ENCODE measurements at regions not wholly inside any gene's neighbourhood (a gene's known extent, or its start where the extent isn't known, plus 50 kb on each side); places are given as distances from the start of the nearest gene placed in this dataset.
"Not testable (repeated sequence)": the region's sequence is repeated elsewhere in the genome, so short reads cannot be mapped to it uniquely, and the experiment has no call there.

GRCh38 chr5:88092958-88093605 lies 175.6 kb downstream of the TMEM161B start:
- DNase-seq = no peak

GRCh38 chr5:88092358-88092757 lies 176.3 kb downstream of the TMEM161B start:
- DNase-seq = no peak

DNA sequence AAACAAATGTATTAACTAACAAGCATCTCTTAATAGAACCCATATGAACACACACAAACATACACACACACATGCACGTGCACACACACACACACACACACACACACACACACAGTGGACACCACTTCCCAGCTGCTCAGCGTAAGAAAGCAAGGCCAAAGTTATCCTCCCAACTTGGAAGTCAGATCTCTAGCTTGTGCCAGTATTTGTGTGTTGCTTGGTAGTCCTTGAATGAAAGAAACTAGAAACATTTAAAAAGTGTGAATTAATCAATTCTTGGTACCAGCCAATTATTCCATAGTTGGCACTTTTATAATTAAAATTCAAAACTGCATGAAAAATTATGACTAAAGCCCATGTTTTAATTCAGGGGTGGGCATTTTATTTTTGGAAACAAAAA lies 178.1 kb downstream of the TMEM161B start:
- DNase-seq = no peak

GRCh38 chr5:88089719-88090390 lies 178.8 kb downstream of the TMEM161B start:
- no peak for DNase-seq

DNA sequence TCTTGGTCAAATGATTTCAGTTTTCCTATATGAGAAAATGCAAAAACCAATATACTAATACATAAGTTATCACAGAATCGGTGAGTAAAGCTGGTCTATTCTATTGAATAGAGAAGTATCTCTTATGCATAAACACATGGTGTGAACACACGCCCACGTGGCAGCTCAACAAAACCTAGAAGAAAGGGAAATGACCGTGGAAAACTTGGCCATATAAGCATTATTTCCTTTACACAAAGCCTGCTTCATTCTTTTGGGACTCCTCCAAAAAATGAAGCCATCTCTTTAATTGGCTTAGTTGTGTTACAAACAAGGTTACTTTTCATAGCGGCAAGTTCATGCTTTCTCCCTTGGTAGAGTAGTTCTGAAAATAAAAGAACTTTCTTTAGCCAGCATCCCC lies 183.2 kb downstream of the TMEM161B start:
- DNase-seq = no peak

DNA sequence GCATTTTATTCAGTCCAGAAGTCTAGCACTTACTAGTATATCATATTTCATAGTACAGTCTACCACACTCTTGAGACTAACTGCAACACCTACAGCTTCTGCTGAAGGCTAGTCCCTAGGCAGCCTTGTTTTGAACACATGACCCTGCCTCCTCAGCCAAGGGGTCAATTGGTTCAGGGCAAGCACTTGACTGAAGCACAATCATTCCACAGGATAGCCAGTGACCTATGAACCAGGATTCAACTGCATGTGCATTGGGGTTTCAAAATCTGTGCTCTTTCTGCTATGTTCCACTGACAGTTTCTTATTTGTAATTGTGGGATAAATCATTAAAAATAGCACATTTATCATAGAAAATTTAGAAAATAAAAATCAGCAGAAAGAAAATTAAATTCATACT lies 186.8 kb downstream of the TMEM161B start:
- no peak for DNase-seq

GRCh38 chr5:88063813-88064212 lies 204.8 kb downstream of the TMEM161B start:
- no peak for DNase-seq

DNA sequence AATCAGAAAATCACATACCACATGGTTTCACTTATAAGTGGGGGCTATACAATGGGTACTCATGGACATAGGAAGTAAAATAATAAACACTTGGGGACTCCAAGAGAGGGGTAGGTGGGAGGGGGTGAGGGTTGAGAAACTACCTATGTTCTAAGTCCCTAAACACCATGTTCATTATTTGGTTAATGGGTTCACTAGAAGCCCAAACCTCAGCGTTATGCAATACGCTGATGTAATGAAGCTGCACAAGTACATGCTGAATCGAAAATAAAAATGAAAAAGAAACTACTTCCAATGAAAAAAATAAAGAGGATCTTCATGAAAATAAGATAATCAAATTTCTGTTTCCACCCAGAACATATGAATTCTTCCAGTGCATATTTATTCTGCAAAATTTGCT lies 208.5 kb downstream of the TMEM161B start:
- DNase-seq = no peak

DNA sequence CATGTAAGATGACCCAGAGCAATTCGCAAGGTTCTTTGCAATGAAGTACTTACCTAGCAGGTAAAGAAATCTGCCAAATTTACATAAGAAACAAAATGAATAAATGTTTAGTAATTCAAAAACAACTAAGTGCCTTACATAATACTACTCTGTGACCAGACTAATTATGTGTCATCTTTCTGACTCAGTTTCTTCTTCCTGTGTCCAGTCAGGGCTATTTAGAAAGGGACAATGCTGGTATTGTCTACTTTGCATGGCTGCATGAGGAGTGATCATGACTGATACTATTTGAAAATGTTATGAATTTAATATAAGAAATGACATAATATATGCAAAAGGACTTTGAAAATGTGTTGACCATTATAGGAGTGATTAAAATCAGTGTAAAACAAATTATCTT lies 210.0 kb downstream of the TMEM161B start:
- DNase-seq = no peak

DNA sequence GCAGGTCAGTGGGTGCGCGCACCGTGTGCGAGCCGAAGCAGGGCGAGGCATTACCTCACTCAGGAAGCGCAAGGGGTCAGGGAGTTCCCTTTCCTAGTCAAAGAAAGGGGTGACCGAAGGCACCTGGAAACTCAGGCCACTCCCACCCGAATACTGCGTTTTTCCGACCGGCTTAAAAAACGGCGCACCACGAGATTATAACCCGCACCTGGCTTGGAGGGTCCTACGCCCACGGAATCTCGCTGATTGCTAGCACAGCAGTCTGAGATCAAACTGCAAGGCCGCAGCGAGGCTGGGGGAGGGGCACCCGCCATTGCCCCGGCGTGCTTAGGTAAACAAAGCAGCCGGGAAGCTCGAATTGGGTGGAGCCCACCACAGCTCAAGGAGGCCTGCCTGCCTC lies 216.2 kb downstream of the TMEM161B start:
- DNase-seq = not testable (repeated sequence)

DNA sequence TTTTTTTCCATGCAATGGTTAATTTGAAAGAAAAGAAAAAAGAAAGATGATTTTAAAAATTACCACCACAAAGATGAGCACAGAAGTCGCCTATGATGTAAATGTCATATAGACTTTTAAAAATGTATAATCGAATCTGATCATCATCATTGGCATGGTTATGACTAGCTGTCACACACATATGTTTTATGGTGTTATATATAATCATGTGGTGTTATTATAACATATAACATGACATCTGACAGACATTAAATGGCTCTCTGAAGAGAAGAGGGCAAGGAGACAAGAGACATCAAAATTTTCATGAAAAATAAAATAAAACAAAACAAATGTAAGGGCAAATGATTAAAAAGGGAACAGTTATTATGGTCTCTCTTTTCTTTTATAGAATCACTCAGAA lies 217.5 kb downstream of the TMEM161B start:
- DNase-seq = no peak

DNA sequence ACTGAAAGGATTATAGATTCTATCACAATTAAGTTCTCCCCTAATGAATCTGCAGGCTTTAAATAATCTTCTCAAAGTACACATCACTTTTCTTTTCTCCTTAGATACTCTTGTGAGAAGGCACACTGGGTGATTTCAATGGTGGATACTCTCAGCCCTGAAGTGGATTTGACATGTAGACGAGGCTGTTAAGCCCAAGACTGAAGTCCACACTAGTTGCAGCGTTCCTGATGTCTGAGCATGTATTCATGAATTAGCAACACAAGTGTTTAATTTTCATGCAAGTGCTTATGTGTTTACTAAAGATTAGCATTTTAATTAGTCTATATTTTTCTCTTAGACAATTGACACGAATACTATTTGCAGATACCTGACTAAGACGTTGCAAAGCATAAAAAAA lies 218.9 kb downstream of the TMEM161B start:
- DNase-seq = no peak

DNA sequence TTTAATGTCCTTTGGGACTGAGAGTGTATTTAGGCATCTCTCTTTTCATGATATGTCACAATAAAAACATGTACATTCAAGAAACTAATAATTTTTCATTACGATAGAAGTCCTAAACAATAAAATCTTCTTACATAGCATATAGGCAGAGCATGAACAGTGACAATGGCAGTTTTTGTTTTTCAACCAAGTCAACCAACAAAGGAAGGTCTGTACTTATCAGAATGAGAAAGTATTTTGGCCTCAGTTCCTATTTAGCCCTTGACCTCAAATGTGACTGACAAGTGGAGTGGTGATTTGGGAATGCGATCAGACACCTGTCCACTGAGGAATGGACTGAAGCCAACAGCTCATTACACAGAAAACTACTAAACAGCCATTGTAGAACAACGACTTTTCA lies 219.5 kb downstream of the TMEM161B start:
- DNase-seq = no peak

- no peak for DNase-seq
Measured at GRCh38 chr5:88045931-88046461, 222.6 kb downstream of the TMEM161B start.

DNA sequence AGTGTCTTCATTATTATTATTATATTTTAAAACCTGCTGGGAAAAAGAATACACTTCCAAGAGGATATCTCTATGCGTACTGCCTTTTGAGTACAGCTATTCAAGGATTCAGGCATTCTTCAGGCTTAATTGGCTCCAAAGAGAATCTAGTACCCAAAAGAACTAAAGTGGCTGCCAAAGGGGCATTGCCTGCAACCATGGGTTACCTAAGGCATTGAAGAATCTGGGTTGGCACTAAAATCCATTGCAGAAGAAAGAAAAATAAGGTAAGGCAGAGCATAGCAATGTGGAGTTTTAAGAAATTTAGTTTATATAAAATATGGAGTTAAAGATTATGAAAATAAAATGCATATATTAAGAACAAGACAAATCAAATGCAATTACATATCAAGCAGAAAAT lies 223.5 kb downstream of the TMEM161B start:
- no peak for DNase-seq

GRCh38 chr5:88034520-88034919 lies 234.1 kb downstream of the TMEM161B start:
- DNase-seq = no peak

DNA sequence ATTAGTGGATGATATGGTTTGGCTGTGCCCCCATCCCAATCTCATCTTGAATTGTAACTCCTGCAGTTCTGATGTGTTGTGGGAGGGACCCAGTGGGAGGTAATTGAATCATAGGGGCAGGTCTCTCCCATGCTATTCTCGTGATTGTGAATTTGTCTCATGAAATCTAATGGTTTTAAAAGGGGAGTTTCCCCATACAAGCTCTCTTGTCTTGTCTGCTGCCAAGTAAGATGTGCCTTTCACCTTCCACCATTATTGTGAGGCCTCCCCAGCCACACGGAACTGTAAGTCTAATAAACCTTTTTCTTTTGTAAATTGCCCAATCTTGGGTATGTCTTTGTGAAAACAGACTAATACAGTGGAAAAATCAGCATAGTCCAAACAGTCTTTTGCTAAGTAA lies 235.5 kb downstream of the TMEM161B start:
- DNase-seq = no peak

GRCh38 chr5:88029011-88029410 lies 239.6 kb downstream of the TMEM161B start:
- DNase-seq = no peak

DNA sequence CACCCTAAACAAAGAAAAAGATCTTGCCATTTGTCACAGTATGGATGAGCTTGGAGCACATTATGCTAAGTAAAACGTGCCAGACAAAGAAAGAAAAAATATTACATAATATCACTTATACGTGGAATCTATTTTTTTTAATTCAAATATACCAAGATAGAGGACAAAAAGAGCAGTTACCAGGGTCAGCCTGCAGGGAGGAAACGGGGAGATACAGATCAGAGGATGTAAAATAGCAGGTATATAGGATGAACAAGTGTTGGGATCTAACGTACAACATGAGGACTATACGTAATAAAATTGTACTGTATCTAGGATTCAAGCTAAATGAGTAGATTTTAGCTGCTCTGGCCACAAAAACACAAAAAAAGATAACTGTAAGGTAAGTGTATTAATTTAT lies 247.5 kb downstream of the TMEM161B start:
- DNase-seq = no peak

GRCh38 chr5:88014984-88015383 lies 253.7 kb downstream of the TMEM161B start:
- DNase-seq = not testable (repeated sequence)

DNA sequence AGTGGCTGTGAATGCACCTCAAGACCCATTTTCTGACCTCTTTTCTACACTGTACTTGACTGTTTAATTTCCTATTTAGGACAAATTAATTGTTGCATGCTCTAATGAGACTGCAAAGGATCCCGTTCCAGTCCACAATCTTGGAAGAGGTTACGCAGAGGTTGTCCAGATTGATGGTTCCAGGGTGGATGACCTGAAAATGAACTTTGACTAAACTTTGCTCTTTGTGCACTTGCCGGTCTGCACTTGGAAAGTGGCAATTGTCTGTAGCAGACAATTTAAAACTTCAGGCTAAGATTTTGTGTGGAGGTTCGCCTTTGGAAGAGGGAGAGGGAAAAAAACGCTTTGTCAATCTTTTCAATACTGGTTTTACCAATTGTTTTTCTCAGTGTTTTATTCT lies 267.8 kb downstream of the TMEM161B start:
- no peak for DNase-seq

DNA sequence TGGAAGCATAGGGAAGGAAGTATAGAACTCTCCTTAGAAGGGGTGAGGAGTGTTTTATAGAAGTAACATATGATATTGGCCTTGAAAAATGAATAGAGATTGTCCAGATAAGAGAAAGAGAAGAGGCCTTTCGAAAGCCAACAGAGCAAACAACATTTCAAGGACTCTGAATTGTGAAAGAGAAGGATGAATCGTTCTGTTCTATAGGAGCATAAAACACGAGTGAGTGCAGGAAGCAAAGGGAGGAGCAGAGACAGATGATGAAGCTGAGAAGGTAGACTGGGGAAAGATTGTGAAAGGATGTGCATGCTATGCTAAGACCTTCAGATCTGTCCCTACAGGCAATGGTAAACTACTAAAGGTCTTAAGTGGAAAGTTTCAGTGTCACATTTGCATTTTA lies 271.0 kb downstream of the TMEM161B start:
- DNase-seq = no peak

DNA sequence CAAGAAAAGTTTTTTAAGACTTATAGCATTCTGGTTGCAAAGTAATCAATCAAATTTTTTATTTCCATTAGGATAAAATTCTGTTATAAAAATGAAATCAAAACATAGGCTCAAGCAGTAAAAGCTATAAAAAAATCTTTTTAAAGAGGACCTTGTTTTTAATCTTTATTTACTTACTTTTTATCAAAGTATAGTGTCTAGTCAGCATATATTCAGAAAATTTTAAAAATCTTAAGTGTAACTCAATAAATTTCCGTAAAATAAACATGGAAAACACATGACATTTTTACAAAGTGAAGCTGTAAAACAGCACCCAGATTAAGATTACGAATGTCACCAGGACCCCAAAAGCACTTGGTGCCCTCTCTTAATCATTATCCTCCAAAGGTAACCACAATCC lies 302.4 kb downstream of the TMEM161B start:
- DNase-seq = no peak

GRCh38 chr5:87954121-87954520 lies 314.5 kb downstream of the TMEM161B start:
- DNase-seq = no peak
